ENCODE measurements at regions not wholly inside any gene's neighbourhood (a gene's known extent, or its start where the extent isn't known, plus 50 kb on each side); places are given as distances from the start of the nearest gene placed in this dataset.

DNA sequence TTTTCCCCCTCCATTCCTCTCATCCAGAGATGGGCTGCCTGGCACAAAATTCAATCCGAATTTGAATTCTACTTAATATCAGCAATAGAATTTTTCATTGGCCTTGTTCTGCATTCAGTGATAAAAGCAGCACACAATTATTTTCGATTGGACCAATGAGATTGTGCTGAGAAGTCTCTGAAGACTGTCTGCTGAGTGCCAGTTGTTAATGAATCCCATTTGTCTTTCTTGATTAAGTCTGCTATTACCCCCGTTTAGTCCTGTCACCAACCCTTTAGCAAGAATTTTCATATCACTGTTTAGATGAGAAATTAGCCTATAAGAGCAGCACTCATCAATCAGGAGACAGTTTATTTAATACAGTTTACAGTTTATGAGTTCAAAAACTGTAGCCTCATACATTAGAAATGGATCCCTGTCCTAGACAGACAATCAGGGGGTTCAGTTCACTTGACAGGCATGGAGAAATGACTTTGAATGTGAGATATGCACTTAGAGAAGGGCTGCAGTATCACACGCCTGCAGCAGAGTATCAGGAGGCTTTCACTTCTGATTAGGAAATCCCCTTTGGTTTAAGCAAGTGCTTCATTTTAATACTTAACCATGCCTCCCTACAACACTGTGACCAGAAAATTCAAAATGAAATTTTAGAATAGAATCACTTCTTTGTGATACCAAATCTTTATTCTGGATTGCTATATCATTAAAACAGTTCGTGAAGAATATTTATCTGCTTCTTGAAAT, 304.7 kb upstream of the PTBP2 start:
- no peaks in the 10 kb centered on the region for H3K4me1 ChIP-seq (ENCODE audit: insufficient read depth, low read length)
- H3K9me3 ChIP-seq (ENCODE audit: insufficient read depth, low read depth, low read length) = no peaks in the 10 kb centered on the region
- 95% methylated on average over 4 of the region's 5 CpGs for WGBS
- no peak overlapping the region for H3K9ac ChIP-seq (ENCODE audit: low read depth, low read length)
- H3K36me3 ChIP-seq (ENCODE audit: insufficient read depth, low read length) = no peaks in the 10 kb centered on the region
- no peak overlapping the region for H3K27ac ChIP-seq (ENCODE audit: low read depth, low read length)
- no peaks in the 10 kb centered on the region for H3K27me3 ChIP-seq (ENCODE audit: insufficient read depth, low read length)
- no peak overlapping the region for H3K4me3 ChIP-seq (ENCODE audit: low read length)

- WGBS = 97% methylated on average over 6 of the region's 6 CpGs
- Histone ChIP-seq H3K4me1 (ENCODE audit: insufficient read depth, low read length) (no peaks in the 10 kb centered on the region), H3K9ac (ENCODE audit: low read depth, low read length) (no peak overlapping the region), H3K9me3 (ENCODE audit: insufficient read depth, low read depth, low read length) (no peaks in the 10 kb centered on the region), H3K36me3 (ENCODE audit: insufficient read depth, low read length) (no peaks in the 10 kb centered on the region), H3K27ac (ENCODE audit: low read depth, low read length) (no peak overlapping the region), H3K4me3 (ENCODE audit: low read length) (no peak overlapping the region), H3K27me3 (ENCODE audit: insufficient read depth, low read length) (no peaks in the 10 kb centered on the region)
Measured at GRCh38 chr1:96418969-96419368, 302.6 kb upstream of the PTBP2 start.

DNA sequence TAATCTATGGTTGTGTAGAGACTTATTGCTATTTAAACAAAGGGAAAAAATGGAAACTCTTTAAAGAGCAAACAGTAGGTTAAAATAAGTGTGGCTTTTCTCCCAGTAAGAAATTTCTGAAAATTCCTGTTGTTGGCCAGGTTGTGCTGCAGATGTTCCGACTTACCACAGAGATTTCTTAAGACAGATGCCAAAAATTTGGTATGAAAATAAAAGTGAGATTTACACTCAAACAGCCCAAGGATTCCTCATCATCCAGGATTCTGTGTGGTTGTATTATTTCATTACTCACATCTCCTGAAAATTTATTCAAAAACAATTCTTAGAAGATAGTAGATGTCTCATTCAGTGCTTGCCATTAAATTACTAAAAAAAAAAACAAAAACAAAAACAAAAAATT, 296.7 kb upstream of the PTBP2 start:
- WGBS = 86% methylated on average over 1 of the region's 1 CpG
- Histone ChIP-seq H3K4me1 (ENCODE audit: insufficient read depth, low read length) (no peaks in the 10 kb centered on the region), H3K27ac (ENCODE audit: low read depth, low read length) (no peak overlapping the region), H3K9me3 (ENCODE audit: insufficient read depth, low read depth, low read length) (no peaks in the 10 kb centered on the region), H3K27me3 (ENCODE audit: insufficient read depth, low read length) (no peaks in the 10 kb centered on the region), H3K4me3 (ENCODE audit: low read length) (no peak overlapping the region), H3K9ac (ENCODE audit: low read depth, low read length) (no peak overlapping the region), H3K36me3 (ENCODE audit: insufficient read depth, low read length) (no peaks in the 10 kb centered on the region)

DNA sequence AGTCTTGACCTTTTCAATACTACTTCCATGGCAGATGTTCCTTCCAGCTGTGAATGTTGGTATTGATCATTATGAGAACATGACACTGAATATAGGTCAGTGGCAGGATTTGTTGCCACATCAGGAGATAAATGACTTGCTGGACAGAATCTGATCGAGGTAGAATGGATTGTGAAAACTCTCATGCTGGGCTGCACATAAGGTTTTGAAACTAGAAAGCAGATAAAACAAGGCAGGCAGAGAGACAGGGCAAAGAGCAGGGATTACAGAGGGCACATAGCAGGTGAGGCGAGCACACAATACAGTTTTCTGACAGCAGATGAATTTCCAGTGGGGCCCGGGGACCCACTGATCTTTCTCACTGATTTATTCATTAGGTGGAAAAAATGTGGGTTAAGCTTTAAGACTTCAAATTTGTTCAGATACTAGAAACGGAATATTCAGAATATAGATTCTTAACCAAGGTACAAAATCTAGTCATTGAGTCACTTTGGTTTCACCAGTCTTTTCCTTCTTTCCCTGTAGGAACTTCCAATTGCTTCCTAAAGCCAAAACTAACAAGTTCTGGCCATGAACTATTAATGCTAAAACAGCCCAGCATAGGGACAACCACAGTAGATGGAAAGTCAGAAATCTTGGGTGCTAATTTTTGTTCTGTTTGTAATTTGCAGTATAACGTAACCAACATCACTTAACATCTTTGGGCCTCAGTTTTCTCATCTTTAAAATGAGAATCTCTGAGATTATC, 296.0 kb upstream of the PTBP2 start:
- H3K27ac ChIP-seq (ENCODE audit: low read depth, low read length) = no peak overlapping the region
- no peaks in the 10 kb centered on the region for H3K27me3 ChIP-seq (ENCODE audit: insufficient read depth, low read length)
- H3K4me3 ChIP-seq (ENCODE audit: low read length) = no peak overlapping the region
- no peaks in the 10 kb centered on the region for H3K9me3 ChIP-seq (ENCODE audit: insufficient read depth, low read depth, low read length)
- no peak overlapping the region for H3K9ac ChIP-seq (ENCODE audit: low read depth, low read length)
- 79% methylated on average over 4 of the region's 5 CpGs for WGBS
- no peaks in the 10 kb centered on the region for H3K36me3 ChIP-seq (ENCODE audit: insufficient read depth, low read length)
- H3K4me1 ChIP-seq (ENCODE audit: insufficient read depth, low read length) = no peaks in the 10 kb centered on the region

- Histone ChIP-seq H3K9me3 (ENCODE audit: insufficient read depth, low read depth, low read length) (no peaks in the 10 kb centered on the region), H3K36me3 (ENCODE audit: insufficient read depth, low read length) (no peaks in the 10 kb centered on the region), H3K4me1 (ENCODE audit: insufficient read depth, low read length) (no peaks in the 10 kb centered on the region), H3K4me3 (ENCODE audit: low read length) (no peak overlapping the region), H3K9ac (ENCODE audit: low read depth, low read length) (no peak overlapping the region), H3K27ac (ENCODE audit: low read depth, low read length) (no peak overlapping the region), H3K27me3 (ENCODE audit: insufficient read depth, low read length) (no peaks in the 10 kb centered on the region)
- 100% methylated on average over 2 of the region's 2 CpGs for WGBS
Measured at GRCh38 chr1:96427616-96428015, 294.0 kb upstream of the PTBP2 start.

- Histone ChIP-seq H3K9me3 (ENCODE audit: insufficient read depth, low read depth, low read length) (0 out of 2 replicates have a peak, but pooled peaks cover 3% of the 10 kb centered on the region), H3K36me3 (ENCODE audit: insufficient read depth, low read length) (no peaks in the 10 kb centered on the region), H3K27me3 (ENCODE audit: insufficient read depth, low read length) (no peaks in the 10 kb centered on the region), H3K4me1 (ENCODE audit: insufficient read depth, low read length) (no peaks in the 10 kb centered on the region; the same call in 1 of the 2 replicates), H3K9ac (ENCODE audit: low read depth, low read length) (no peak overlapping the region), H3K27ac (ENCODE audit: low read depth, low read length) (no peak overlapping the region), H3K4me3 (ENCODE audit: low read length) (no peak overlapping the region)
- WGBS = 91% methylated on average over 1 of the region's 1 CpG
Measured at GRCh38 chr1:96445302-96445701, 276.3 kb upstream of the PTBP2 start.

- H3K9ac ChIP-seq (ENCODE audit: low read depth, low read length) = no peak overlapping the region
- 63% methylated on average over 2 of the region's 3 CpGs for WGBS
- H3K9me3 ChIP-seq (ENCODE audit: insufficient read depth, low read depth, low read length) = no peaks in the 10 kb centered on the region
- H3K4me1 ChIP-seq (ENCODE audit: insufficient read depth, low read length) = peaks cover 42% of the 10 kb centered on the region
- H3K4me3 ChIP-seq (ENCODE audit: low read length) = no peak overlapping the region
- peaks cover 19% of the 10 kb centered on the region; the same call in 1 of the 2 replicates for H3K27me3 ChIP-seq (ENCODE audit: insufficient read depth, low read length)
- H3K36me3 ChIP-seq (ENCODE audit: insufficient read depth, low read length) = no peaks in the 10 kb centered on the region
- H3K27ac ChIP-seq (ENCODE audit: low read depth, low read length) = no peak overlapping the region
Measured at GRCh38 chr1:96464066-96464465, 257.5 kb upstream of the PTBP2 start.

DNA sequence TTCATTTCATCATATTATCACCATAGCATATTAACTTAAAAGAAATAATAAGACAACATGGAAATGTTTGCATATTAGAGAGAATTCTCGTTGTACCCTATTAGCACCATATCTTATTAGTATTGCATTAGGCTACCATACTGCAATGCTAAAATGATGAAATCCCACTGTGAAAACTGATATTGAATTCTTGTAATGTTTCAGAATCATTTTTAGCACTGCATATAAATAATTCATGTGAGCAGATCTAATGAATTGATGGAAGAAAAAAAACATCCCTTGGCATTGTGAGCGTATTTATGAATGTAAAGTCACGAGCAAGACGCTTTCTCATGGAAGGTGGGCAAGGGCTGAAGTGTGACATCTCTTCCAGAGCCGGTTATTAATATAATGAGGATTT, 257.1 kb upstream of the PTBP2 start:
- 96% methylated on average over 4 of the region's 5 CpGs for WGBS
- Histone ChIP-seq H3K27me3 (ENCODE audit: insufficient read depth, low read length) (peaks cover 19% of the 10 kb centered on the region; the same call in 1 of the 2 replicates), H3K4me3 (ENCODE audit: low read length) (no peak overlapping the region), H3K9ac (ENCODE audit: low read depth, low read length) (no peak overlapping the region), H3K4me1 (ENCODE audit: insufficient read depth, low read length) (peaks cover 42% of the 10 kb centered on the region), H3K9me3 (ENCODE audit: insufficient read depth, low read depth, low read length) (no peaks in the 10 kb centered on the region), H3K36me3 (ENCODE audit: insufficient read depth, low read length) (no peaks in the 10 kb centered on the region), H3K27ac (ENCODE audit: low read depth, low read length) (no peak overlapping the region)

DNA sequence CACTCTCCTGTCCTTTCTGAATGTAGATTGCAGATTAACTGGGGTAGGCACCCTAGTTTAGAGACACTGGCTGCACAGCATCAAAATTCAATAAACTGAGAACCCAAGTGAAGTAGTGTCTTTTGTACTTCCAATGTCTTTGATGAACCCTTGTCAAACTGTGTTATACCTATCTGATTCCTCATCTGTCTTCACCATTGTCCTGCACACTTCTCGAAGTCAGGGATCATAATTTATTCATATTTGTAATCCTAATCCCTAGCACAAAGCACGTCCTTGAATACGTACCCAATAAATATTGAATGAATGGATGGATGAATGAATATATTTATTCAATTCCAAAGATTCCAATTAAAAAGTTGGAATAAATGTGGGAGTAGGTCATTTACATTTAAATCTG, 256.6 kb upstream of the PTBP2 start:
- 100% methylated on average over 1 of the region's 3 CpGs for WGBS
- Histone ChIP-seq H3K4me1 (ENCODE audit: insufficient read depth, low read length) (peaks cover 42% of the 10 kb centered on the region), H3K4me3 (ENCODE audit: low read length) (no peak overlapping the region), H3K27me3 (ENCODE audit: insufficient read depth, low read length) (peaks cover 19% of the 10 kb centered on the region; the same call in 1 of the 2 replicates), H3K27ac (ENCODE audit: low read depth, low read length) (no peak overlapping the region), H3K9ac (ENCODE audit: low read depth, low read length) (no peak overlapping the region), H3K9me3 (ENCODE audit: insufficient read depth, low read depth, low read length) (no peaks in the 10 kb centered on the region), H3K36me3 (ENCODE audit: insufficient read depth, low read length) (no peaks in the 10 kb centered on the region)

DNA sequence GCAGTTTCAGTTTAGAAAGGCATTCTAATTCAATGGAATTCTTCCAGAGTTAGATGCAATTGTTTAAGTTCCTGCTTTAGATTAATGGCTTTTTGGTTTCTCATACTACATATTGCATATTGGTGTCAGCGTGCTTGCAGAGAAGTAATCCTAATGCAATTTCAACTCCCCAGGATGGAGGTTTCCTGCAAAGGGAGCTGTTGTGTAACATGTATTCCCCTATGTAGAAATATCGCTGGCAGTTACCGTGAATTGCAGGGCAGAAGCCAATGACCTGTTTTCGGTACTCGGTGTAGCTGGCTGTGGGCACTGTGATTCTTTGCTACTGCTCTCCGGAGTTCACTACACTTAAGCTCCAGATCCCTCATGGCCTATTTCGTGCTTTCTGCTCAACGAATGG, 256.1 kb upstream of the PTBP2 start:
- no peak overlapping the region for H3K9ac ChIP-seq (ENCODE audit: low read depth, low read length)
- H3K9me3 ChIP-seq (ENCODE audit: insufficient read depth, low read depth, low read length) = no peaks in the 10 kb centered on the region
- H3K27me3 ChIP-seq (ENCODE audit: insufficient read depth, low read length) = peaks cover 19% of the 10 kb centered on the region; the same call in 1 of the 2 replicates
- H3K36me3 ChIP-seq (ENCODE audit: insufficient read depth, low read length) = no peaks in the 10 kb centered on the region
- WGBS = 86% methylated on average over 8 of the region's 8 CpGs
- H3K27ac ChIP-seq (ENCODE audit: low read depth, low read length) = no peak overlapping the region
- no peak overlapping the region for H3K4me3 ChIP-seq (ENCODE audit: low read length)
- H3K4me1 ChIP-seq (ENCODE audit: insufficient read depth, low read length) = peaks cover 42% of the 10 kb centered on the region

DNA sequence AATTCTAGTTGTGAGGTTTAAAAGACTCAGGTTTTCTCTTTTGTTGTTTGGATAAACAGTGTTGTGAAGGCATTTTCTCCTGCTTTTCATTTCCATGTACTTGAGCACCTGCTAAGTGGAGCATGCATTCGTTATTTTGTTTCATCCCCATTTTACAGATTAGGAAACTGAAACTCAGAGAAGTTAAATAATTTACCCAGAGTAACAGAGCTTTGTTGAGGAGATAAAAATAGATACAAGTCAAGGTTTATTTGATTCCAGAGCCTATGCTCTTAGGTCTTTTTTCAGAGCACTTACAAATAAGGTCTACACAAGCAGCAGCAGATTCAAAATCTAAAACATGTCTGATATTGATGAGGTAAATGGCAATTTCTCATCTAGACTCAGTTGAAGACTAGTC, 254.7 kb upstream of the PTBP2 start:
- no peak overlapping the region for H3K9ac ChIP-seq (ENCODE audit: low read depth, low read length)
- H3K4me3 ChIP-seq (ENCODE audit: low read length) = no peak overlapping the region
- no peaks in the 10 kb centered on the region for H3K36me3 ChIP-seq (ENCODE audit: insufficient read depth, low read length)
- H3K9me3 ChIP-seq (ENCODE audit: insufficient read depth, low read depth, low read length) = peaks cover 8% of the 10 kb centered on the region
- no CpG with 5 or more reads among the region's 1 CpG for whole genome bisulfite sequencing
- peaks cover 41% of the 10 kb centered on the region for H3K4me1 ChIP-seq (ENCODE audit: insufficient read depth, low read length)
- H3K27ac ChIP-seq (ENCODE audit: low read depth, low read length) = no peak overlapping the region
- H3K27me3 ChIP-seq (ENCODE audit: insufficient read depth, low read length) = peaks cover 32% of the 10 kb centered on the region
